ENCODE measurements at regions not wholly inside any gene's neighbourhood (a gene's known extent, or its start where the extent isn't known, plus 50 kb on each side); places are given as distances from the start of the nearest gene placed in this dataset.
"Not testable (repeated sequence)": the region's sequence is repeated elsewhere in the genome, so short reads cannot be mapped to it uniquely, and the experiment has no call there.

DNA sequence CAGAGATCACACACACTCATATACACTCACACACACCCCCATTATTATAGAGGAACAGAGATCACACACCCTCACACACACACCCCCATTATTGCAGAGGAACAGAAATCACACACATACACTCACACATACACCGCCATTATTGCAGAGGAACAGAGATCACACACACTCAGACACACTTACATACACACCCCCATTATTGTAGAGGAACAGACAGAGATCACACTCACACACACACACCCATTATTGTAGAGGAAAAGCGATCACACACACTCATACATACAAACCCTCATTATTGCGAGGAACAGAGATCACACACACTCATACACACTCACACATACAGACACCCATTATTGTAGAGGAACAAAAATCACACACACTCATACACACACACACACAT, 239.0 kb downstream of the BUB3 start:
- CTCF ChIA-PET = no interaction called here

GRCh38 chr10:123394382-123394781, 240.2 kb downstream of the BUB3 start:
- TF ChIP-seq CTCF (IDR thresholded peaks at IDR 0.05) = no peak
- no peak overlapping the region for H3K27ac Mint-ChIP-seq
- no peak overlapping the region for H3K4me3 ChIP-seq (ENCODE audit: low read length)
- H3K27me3 Mint-ChIP-seq = no peaks in the 10 kb centered on the region
- intact Hi-C loops (cut with DNase I, micrococcal nuclease) = no loop called here
- no peaks in the 10 kb centered on the region for H3K27me3 ChIP-seq (ENCODE audit: control insufficient read depth in 1 of 2, insufficient read depth in 2 of 2, low read length in 2 of 2)
- DNase-seq (no peak), ATAC-seq (ENCODE audit: poor library complexity) (no peak)
- H3K36me3 Mint-ChIP-seq (ENCODE audit: low read depth) = no peaks in the 10 kb centered on the region
- POLR2A ChIA-PET = no interaction called here
- H3K36me3 ChIP-seq (ENCODE audit: insufficient read depth, low read length) = no peaks in the 10 kb centered on the region
- H3K9me3 Mint-ChIP-seq = peaks cover 4% of the 10 kb centered on the region
- H3K27ac ChIP-seq (ENCODE audit: low read depth in 1 of 2, low read length in 2 of 2) = no peak overlapping the region
- no peaks in the 10 kb centered on the region for H3K4me1 Mint-ChIP-seq (ENCODE audit: low read depth)
- H3K4me3 Mint-ChIP-seq = no peak overlapping the region
- H3K4me1 ChIP-seq (ENCODE audit: insufficient read depth, low read length) = no peaks in the 10 kb centered on the region
- CTCF ChIA-PET = no interaction called here
- peaks cover 0 to 15% of the 10 kb centered on the region in 2 experiments for H3K9me3 ChIP-seq (ENCODE audit: control insufficient read depth in 1 of 2, insufficient read depth in 1 of 2, low read length in 2 of 2)

More for the DNA sequence above, 239.0 kb downstream of the BUB3 start:
- Histone ChIP-seq H3K9me3 (ENCODE audit: control insufficient read depth in 1 of 2, insufficient read depth in 1 of 2, low read length in 2 of 2) (peaks cover 0 to 17% of the 10 kb centered on the region in 2 experiments), H3K4me3 (ENCODE audit: low read length) (no peak overlapping the region), H3K27me3 (ENCODE audit: control insufficient read depth in 1 of 2, insufficient read depth in 2 of 2, low read length in 2 of 2) (no peaks in the 10 kb centered on the region), H3K4me1 (ENCODE audit: insufficient read depth, low read length) (no peaks in the 10 kb centered on the region), H3K36me3 (ENCODE audit: insufficient read depth, low read length) (no peaks in the 10 kb centered on the region), H3K27ac (ENCODE audit: low read depth in 1 of 2, low read length in 2 of 2) (no peak overlapping the region)
- Mint-ChIP-seq H3K27ac (no peak overlapping the region), H3K4me3 (no peak overlapping the region), H3K27me3 (no peaks in the 10 kb centered on the region), H3K4me1 (ENCODE audit: low read depth) (no peaks in the 10 kb centered on the region), H3K36me3 (ENCODE audit: low read depth) (no peaks in the 10 kb centered on the region), H3K9me3 (peaks cover 4% of the 10 kb centered on the region)
- TF ChIP-seq CTCF (IDR thresholded peaks at IDR 0.05) = no peak
- ATAC-seq (ENCODE audit: poor library complexity) (no peak), DNase-seq (no peak)
- POLR2A ChIA-PET = no interaction called here
- intact Hi-C loops (cut with DNase I, micrococcal nuclease) = no loop called here

DNA sequence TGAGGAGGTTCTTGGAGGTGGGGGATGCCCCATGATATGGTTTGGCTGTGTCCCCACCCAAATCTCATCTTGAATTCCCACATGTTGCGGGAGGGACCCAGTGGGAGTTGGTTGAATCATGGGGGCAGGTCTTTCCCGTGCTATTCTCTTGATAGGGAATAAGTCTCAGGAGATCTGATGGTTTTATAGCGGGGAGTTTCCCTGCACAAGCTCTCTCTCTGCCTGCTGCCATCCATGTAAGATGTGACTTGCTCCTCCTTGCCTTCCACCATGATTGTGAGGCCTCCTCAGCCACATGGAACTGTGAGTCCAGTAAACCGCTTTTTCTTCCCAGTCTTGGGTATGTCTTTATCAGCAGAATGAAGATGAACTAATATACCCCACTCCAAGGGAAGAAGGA, 241.0 kb downstream of the BUB3 start:
- H3K4me3 ChIP-seq (ENCODE audit: low read length); H3K27ac Mint-ChIP-seq; H3K27me3 Mint-ChIP-seq; ATAC-seq (ENCODE audit: poor library complexity); H3K9me3 Mint-ChIP-seq; intact Hi-C loops (cut with DNase I, micrococcal nuclease); DNase-seq; POLR2A ChIA-PET; H3K4me1 Mint-ChIP-seq (ENCODE audit: low read depth); H3K4me1 ChIP-seq (ENCODE audit: insufficient read depth, low read length); CTCF ChIA-PET; H3K36me3 ChIP-seq (ENCODE audit: insufficient read depth, low read length); H3K36me3 Mint-ChIP-seq (ENCODE audit: low read depth); H3K27me3 ChIP-seq (ENCODE audit: control insufficient read depth in 1 of 2, insufficient read depth in 2 of 2, low read length in 2 of 2); H3K27ac ChIP-seq (ENCODE audit: low read depth in 1 of 2, low read length in 2 of 2); H3K4me3 Mint-ChIP-seq: not testable (repeated sequence)
- peaks cover 0 to 17% of the 10 kb centered on the region in 2 experiments for H3K9me3 ChIP-seq (ENCODE audit: control insufficient read depth in 1 of 2, insufficient read depth in 1 of 2, low read length in 2 of 2)

DNA sequence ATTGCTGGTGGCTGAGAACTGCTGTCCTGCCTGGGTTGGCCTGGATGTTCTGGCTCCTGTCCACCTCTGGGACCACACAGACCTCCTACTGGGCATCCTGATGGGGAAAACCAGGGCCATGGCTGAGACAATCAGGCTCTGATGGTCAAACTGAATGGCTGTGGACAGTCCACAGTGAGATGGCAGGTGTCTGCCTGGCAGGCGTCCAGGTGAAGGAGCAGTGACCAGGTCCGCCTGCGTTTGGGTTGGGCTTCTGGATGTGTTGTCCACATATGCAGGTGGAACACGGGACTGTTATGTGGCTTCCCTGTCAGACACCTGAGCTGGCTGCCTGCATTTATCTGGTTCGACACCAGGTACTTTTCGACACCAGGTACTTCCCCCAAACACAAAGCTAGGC, 241.7 kb downstream of the BUB3 start:
- Histone ChIP-seq H3K4me3 (ENCODE audit: low read length) (no peak overlapping the region), H3K27me3 (ENCODE audit: control insufficient read depth in 1 of 2, insufficient read depth in 2 of 2, low read length in 2 of 2) (no peaks in the 10 kb centered on the region), H3K27ac (ENCODE audit: low read depth in 1 of 2, low read length in 2 of 2) (no peak overlapping the region), H3K9me3 (ENCODE audit: control insufficient read depth in 1 of 2, insufficient read depth in 1 of 2, low read length in 2 of 2) (peaks cover 0 to 21% of the 10 kb centered on the region in 2 experiments), H3K36me3 (ENCODE audit: insufficient read depth, low read length) (no peaks in the 10 kb centered on the region), H3K4me1 (ENCODE audit: insufficient read depth, low read length) (no peaks in the 10 kb centered on the region)
- CTCF ChIA-PET = no interaction called here
- no peak for DNase-seq
- no peak for ATAC-seq (ENCODE audit: poor library complexity)
- Mint-ChIP-seq H3K4me1 (ENCODE audit: low read depth) (no peaks in the 10 kb centered on the region), H3K27me3 (no peaks in the 10 kb centered on the region), H3K4me3 (no peak overlapping the region), H3K9me3 (peaks cover 4% of the 10 kb centered on the region), H3K36me3 (ENCODE audit: low read depth) (no peaks in the 10 kb centered on the region), H3K27ac (no peak overlapping the region)
- TF ChIP-seq CTCF (IDR thresholded peaks at IDR 0.05) = no peak
- POLR2A ChIA-PET = no interaction called here
- intact Hi-C loops (cut with DNase I, micrococcal nuclease) = no loop called here
